OCI-LY3 (cell line): ENCODE measurements at regions not wholly inside any gene's neighbourhood (a gene's known extent, or its start where the extent isn't known, plus 50 kb on each side); places are given as distances from the start of the nearest gene placed in this dataset.

Source experiments
- H2AFZ ChIP-seq: fragments of 200-600, 300-600 bp; shearing (Covaris generic); 2 replicates; pipeline ENCODE4 v1.6.0; 2014; ENCODE audit warnings: antibody characterized with exemption, low read depth, low read length
- H3K27ac ChIP-seq: fragments of 200-600, 300-600 bp; sonication (generic); 2 replicates; pipeline ENCODE4 v1.5.1; 2014; ENCODE audit warnings: mild to moderate bottlenecking, low read length, moderate library complexity, mixed read lengths
- H3K27me3 ChIP-seq: fragments of 200-600, 300-600 bp; sonication (generic); 2 replicates; pipeline ENCODE4 v1.6.1; 2014; ENCODE audit warnings: low read depth, low read length, mixed read lengths
- H3K36me3 ChIP-seq: fragments of 200-600, 300-600 bp; sonication (generic); replicated peaks from 2 replicates; pipeline ENCODE3; 2014; ENCODE audit warnings: low read depth, low read length, mixed read lengths
- H3K4me1 ChIP-seq: fragments of 300-600, 200-600 bp; sonication (generic); 2 replicates; pipeline ENCODE4 v1.6.1; 2014; ENCODE audit warnings: low read length, mixed read lengths
- H3K4me2 ChIP-seq: fragments of 200-600, 300-600 bp; sonication (generic); 2 replicates; pipeline ENCODE4 v1.6.1; 2014; ENCODE audit warnings: low read length, mixed read lengths
- H3K4me3 ChIP-seq: fragments of 300-600, 200-600 bp; sonication (generic); 2 replicates; pipeline ENCODE4 v1.5.1; 2014; ENCODE audit warnings: antibody characterized with exemption, mild to moderate bottlenecking, low read length, moderate library complexity
- H3K79me2 ChIP-seq: fragments of 300-600, 200-600 bp; shearing (Covaris generic); 2 replicates; pipeline ENCODE4 v1.6.1; 2014; ENCODE audit warnings: mild to moderate bottlenecking, low read length, mixed read lengths
- H3K9ac ChIP-seq: fragments of 300-600, 200-600 bp; shearing (Covaris generic); 2 replicates; pipeline ENCODE4 v1.6.0; 2014; ENCODE audit warnings: mild to moderate bottlenecking, low read length, moderate library complexity
- H3K9me3 ChIP-seq: fragments of 200-600, 300-600 bp; shearing (Covaris generic); 2 replicates; pipeline ENCODE4 v1.6.1; 2014; ENCODE audit warnings: low read length, mixed read lengths; ENCODE audit not compliant: insufficient read depth
- H4K20me1 ChIP-seq: fragments of 200-600, 300-600 bp; sonication (generic); 2 replicates; pipeline ENCODE4 v1.6.1; 2016; ENCODE audit warnings: low read length, mixed read lengths; ENCODE audit not compliant: insufficient read depth
- EZH2phosphoT487 ChIP-seq: fragments of 200-600 bp; shearing (Covaris generic); IDR thresholded peaks from 2 replicates; pipeline ENCODE4 v1.6.1; 2018; ENCODE audit warnings: antibody characterized with exemption, mixed run types, low read depth
- TF ChIP-seq, protein P1 (sequence below): fragments of 200-600, 300-600 bp; sonication (generic); IDR thresholded peaks from 2 replicates; pipeline ENCODE4 v1.5.1; 2014; ENCODE audit warnings: antibody characterized with exemption, low read length, low read depth

GRCh38 chr18:42192251-42193248, 237.5 kb downstream of the PIK3C3 start:
- H3K36me3 ChIP-seq = peaks cover 13% of the 10 kb centered on the region
- H3K9me3 ChIP-seq = peaks cover 21% of the 10 kb centered on the region
- H3K4me2 ChIP-seq = no peak overlapping the region
- H3K79me2 ChIP-seq = no peaks in the 10 kb centered on the region
- no peak overlapping the region for H2AFZ ChIP-seq
- no peak overlapping the region for H3K9ac ChIP-seq
- peaks cover 17% of the 10 kb centered on the region for H3K4me1 ChIP-seq
- H4K20me1 ChIP-seq = no peaks in the 10 kb centered on the region
- H3K27ac ChIP-seq = no peak overlapping the region
- H3K4me3 ChIP-seq = no peak overlapping the region
- TF ChIP-seq, protein P1, sequence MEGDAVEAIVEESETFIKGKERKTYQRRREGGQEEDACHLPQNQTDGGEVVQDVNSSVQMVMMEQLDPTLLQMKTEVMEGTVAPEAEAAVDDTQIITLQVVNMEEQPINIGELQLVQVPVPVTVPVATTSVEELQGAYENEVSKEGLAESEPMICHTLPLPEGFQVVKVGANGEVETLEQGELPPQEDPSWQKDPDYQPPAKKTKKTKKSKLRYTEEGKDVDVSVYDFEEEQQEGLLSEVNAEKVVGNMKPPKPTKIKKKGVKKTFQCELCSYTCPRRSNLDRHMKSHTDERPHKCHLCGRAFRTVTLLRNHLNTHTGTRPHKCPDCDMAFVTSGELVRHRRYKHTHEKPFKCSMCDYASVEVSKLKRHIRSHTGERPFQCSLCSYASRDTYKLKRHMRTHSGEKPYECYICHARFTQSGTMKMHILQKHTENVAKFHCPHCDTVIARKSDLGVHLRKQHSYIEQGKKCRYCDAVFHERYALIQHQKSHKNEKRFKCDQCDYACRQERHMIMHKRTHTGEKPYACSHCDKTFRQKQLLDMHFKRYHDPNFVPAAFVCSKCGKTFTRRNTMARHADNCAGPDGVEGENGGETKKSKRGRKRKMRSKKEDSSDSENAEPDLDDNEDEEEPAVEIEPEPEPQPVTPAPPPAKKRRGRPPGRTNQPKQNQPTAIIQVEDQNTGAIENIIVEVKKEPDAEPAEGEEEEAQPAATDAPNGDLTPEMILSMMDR = no peak
- TF ChIP-seq EZH2phosphoT487 = no peak
- H3K27me3 ChIP-seq = no peaks in the 10 kb centered on the region

DNA sequence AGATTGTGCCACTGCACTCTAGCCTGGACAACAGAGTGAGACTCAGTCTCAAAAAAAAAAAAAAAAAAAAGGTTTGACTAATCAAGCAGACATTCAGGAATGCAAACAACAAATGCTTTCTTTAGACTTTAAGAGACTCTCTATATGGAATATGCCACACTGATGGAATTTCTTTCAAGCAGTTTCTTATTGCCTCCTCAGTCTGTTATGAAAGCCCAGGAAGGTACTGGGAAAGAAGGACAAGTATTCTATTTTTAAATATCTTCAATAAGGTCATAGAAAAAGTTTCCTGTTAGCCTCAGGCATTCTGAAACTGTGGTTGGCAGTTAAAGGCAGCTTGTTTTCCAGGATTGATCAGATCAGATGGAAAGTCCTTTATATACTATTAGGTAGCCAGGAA, 241.6 kb downstream of the PIK3C3 start:
- H3K4me1 ChIP-seq = no peaks in the 10 kb centered on the region
- TF ChIP-seq EZH2phosphoT487 = no peak
- TF ChIP-seq, protein P1 = no peak
- H3K4me3 ChIP-seq = no peak overlapping the region
- no peak overlapping the region for H2AFZ ChIP-seq
- no peak overlapping the region for H3K27ac ChIP-seq
- H3K27me3 ChIP-seq = no peaks in the 10 kb centered on the region
- no peaks in the 10 kb centered on the region for H4K20me1 ChIP-seq
- H3K9ac ChIP-seq = no peak overlapping the region
- no peaks in the 10 kb centered on the region for H3K36me3 ChIP-seq
- no peaks in the 10 kb centered on the region for H3K9me3 ChIP-seq
- H3K4me2 ChIP-seq = no peak overlapping the region
- H3K79me2 ChIP-seq = no peaks in the 10 kb centered on the region

GRCh38 chr18:42201137-42201536, 246.1 kb downstream of the PIK3C3 start:
- H3K36me3 ChIP-seq = no peaks in the 10 kb centered on the region
- no peaks in the 10 kb centered on the region for H3K4me1 ChIP-seq
- no peaks in the 10 kb centered on the region for H3K27me3 ChIP-seq
- no peak for TF ChIP-seq EZH2phosphoT487
- TF ChIP-seq, protein P1 = no peak
- H3K9me3 ChIP-seq = no peaks in the 10 kb centered on the region
- H3K4me2 ChIP-seq = no peak overlapping the region
- H3K27ac ChIP-seq = no peak overlapping the region
- no peak overlapping the region for H2AFZ ChIP-seq
- H3K4me3 ChIP-seq = no peak overlapping the region
- H4K20me1 ChIP-seq = no peaks in the 10 kb centered on the region
- no peaks in the 10 kb centered on the region for H3K79me2 ChIP-seq
- no peak overlapping the region for H3K9ac ChIP-seq

DNA sequence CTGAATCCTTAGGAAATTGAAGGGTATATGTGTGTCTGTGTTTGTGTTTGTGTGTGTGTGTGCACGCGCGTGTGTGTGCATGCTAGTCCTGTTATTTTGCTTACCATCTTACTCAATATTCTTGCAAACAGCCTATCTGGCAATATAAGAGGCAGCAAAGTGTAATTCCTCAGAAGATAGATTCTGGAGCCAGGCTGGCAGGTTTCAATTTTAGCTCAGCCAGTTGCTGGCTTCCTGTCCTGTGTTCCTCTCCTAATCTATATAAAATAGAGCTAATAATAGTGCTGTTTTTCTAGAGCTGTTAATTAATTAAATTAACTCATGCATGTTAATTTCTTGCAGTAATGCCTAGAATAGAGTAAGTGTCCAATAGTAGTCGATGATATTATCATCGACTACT, 256.2 kb downstream of the PIK3C3 start:
- Histone ChIP-seq H3K9me3 (0 out of 2 replicates have a peak, but pooled peaks cover 5% of the 10 kb centered on the region), H3K4me1 (no peaks in the 10 kb centered on the region), H2AFZ (no peak overlapping the region), H3K4me3 (no peak overlapping the region), H3K79me2 (no peaks in the 10 kb centered on the region), H3K4me2 (no peak overlapping the region), H3K27me3 (no peaks in the 10 kb centered on the region), H3K9ac (no peak overlapping the region), H3K27ac (no peak overlapping the region), H4K20me1 (no peaks in the 10 kb centered on the region), H3K36me3 (peaks cover 2% of the 10 kb centered on the region)
- TF ChIP-seq EZH2phosphoT487 = no peak
- TF ChIP-seq, protein P1 = no peak
